ENCODE measurements at regions not wholly inside any gene's neighbourhood (a gene's known extent, or its start where the extent isn't known, plus 50 kb on each side); places are given as distances from the start of the nearest gene placed in this dataset.

DNA sequence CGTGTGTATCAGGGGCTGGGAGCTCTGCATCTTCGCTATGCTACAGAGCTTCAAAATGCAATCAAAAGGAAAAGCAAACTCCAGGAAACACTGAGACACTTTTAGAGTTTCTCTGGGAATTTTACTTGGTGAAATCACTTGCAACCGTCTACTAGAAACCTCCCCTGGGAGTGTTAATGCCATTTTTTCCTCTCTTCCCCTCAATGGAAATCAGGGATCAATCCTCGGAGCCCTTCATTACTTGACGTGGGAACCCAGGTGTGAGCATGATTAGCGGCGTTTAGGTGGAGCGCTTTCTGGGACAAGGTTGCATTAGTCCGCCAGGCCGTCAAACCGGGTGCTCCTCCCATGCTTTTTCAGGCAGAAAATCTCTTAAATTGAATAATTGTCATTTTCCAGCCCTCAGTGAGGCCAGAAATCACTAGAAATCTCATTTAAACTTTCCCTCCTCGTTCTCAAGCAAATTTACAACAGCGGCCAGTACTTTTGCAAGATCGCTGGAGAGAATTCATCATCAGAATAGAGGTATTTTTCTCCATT is 191.3 kb downstream of the IRX1 start:
- Histone ChIP-seq H3K27ac (ENCODE audit: insufficient read depth, low read depth, low read length) (no peak overlapping the region), H3K4me2 (ENCODE audit: insufficient read depth, low read length) (no peak overlapping the region), H3K36me3 (ENCODE audit: control insufficient read depth in 2 of 2, extremely low read depth in 1 of 2, insufficient read depth in 2 of 2, low read length in 2 of 2) (no peaks in the 10 kb centered on the region), H3K79me2 (ENCODE audit: control insufficient read depth, insufficient read depth, low read length) (no peaks in the 10 kb centered on the region), H3K9me3 (replicated peaks; ENCODE audit: control insufficient read depth, insufficient read depth, low read length) (peaks cover 12% of the 10 kb centered on the region), H3K9me1 (replicated peaks; ENCODE audit: control insufficient read depth, extremely low read depth, insufficient read depth, low read length) (no peaks in the 10 kb centered on the region), H3K9ac (replicated peaks; ENCODE audit: extremely low read depth, insufficient read depth, low read length) (no peak overlapping the region), H3K4me1 (ENCODE audit: control insufficient read depth, extremely low read depth, insufficient read depth, low read length) (no peaks in the 10 kb centered on the region), H3K4me3 (replicated peaks in 1 of 3; ENCODE audit: insufficient read depth in 1 of 3, low read depth in 1 of 3, low read length in 3 of 3) (no peak overlapping the region), H4K20me1 (replicated peaks; ENCODE audit: control insufficient read depth, extremely low read depth, insufficient read depth, low read length) (no peaks in the 10 kb centered on the region), H3K27me3 (ENCODE audit: control insufficient read depth in 2 of 2, insufficient read depth in 2 of 2, low read length in 2 of 2) (no peaks in the 10 kb centered on the region), H2AFZ (ENCODE audit: low read depth, low read length) (no peak overlapping the region)
- POLR2A ChIA-PET = no interaction called here
- dilution Hi-C loops (cut with MboI; ENCODE audit: extremely low pct_ligation_motif_present, low sequenced_read_pairs) (no loop called here), intact Hi-C loops (cut with micrococcal nuclease) (no loop called here)
- no peak for FAIRE-seq
- CTCF ChIA-PET = no interaction called here
- DNase-seq (ENCODE audit: low read depth, low spot score) = no peak
- TF ChIP-seq POLR2AphosphoS5 (IDR thresholded peaks at IDR 0.05; ENCODE audit: insufficient read depth, low read depth, low read length) (no peak), GATA2 (IDR thresholded peaks at IDR 0.05; ENCODE audit: insufficient read depth, insufficient read length, low read depth, low read length) (no peak), MYC (IDR thresholded peaks at IDR 0.05; ENCODE audit: low read depth, low read length) (no peak), EZH2 (IDR thresholded peaks at IDR 0.05; ENCODE audit: borderline replicate concordance, low read depth, low read length, severe bottlenecking) (no peak), POLR2A (IDR thresholded peaks at IDR 0.05; ENCODE audit: low read depth, low read length) (no peak), JUN (IDR thresholded peaks at IDR 0.05; ENCODE audit: borderline replicate concordance, insufficient read depth, insufficient read length, low read depth) (no peak)
- TF ChIP-seq, protein P1, sequence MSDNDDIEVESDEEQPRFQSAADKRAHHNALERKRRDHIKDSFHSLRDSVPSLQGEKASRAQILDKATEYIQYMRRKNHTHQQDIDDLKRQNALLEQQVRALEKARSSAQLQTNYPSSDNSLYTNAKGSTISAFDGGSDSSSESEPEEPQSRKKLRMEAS (IDR thresholded peaks at IDR 0.05; ENCODE audit: insufficient read depth, insufficient read length) = no peak
- BruUV-seq (replicated peaks) = no TSS peak

- CTCF ChIA-PET = no interaction called here
- TF ChIP-seq MYC (IDR thresholded peaks at IDR 0.05; ENCODE audit: low read depth, low read length) = no peak
- TF ChIP-seq POLR2A (IDR thresholded peaks at IDR 0.05; ENCODE audit: low read depth, low read length) = no peak
- no peak for TF ChIP-seq CTCF (IDR thresholded peaks at IDR 0.05; ENCODE audit: extremely low read depth in 1 of 2, insufficient read depth in 1 of 2, low read depth in 1 of 2, low read length in 2 of 2)
- no peak for TF ChIP-seq GATA2 (IDR thresholded peaks at IDR 0.05; ENCODE audit: insufficient read depth, insufficient read length, low read depth, low read length)
- TF ChIP-seq EZH2 (IDR thresholded peaks at IDR 0.05; ENCODE audit: borderline replicate concordance, low read depth, low read length, severe bottlenecking) = no peak
- TF ChIP-seq, protein P1 (IDR thresholded peaks at IDR 0.05; ENCODE audit: insufficient read depth, insufficient read length) = no peak
- TF ChIP-seq POLR2AphosphoS5 (IDR thresholded peaks at IDR 0.05; ENCODE audit: insufficient read depth, low read depth, low read length) = no peak
- no peak for TF ChIP-seq FOS (IDR thresholded peaks at IDR 0.05; ENCODE audit: borderline replicate concordance, insufficient read depth, low read length)
- H3K27ac ChIP-seq (ENCODE audit: insufficient read depth, low read depth, low read length) = no peak overlapping the region
- POLR2A ChIA-PET = no interaction called here
- no peaks in the 10 kb centered on the region for H4K20me1 ChIP-seq (replicated peaks; ENCODE audit: control insufficient read depth, extremely low read depth, insufficient read depth, low read length)
- H2AFZ ChIP-seq (ENCODE audit: low read depth, low read length) = no peak overlapping the region
- H3K4me2 ChIP-seq (ENCODE audit: insufficient read depth, low read length) = no peak overlapping the region
- dilution Hi-C loops (cut with MboI; ENCODE audit: extremely low pct_ligation_motif_present, low sequenced_read_pairs) (no loop called here), intact Hi-C loops (cut with micrococcal nuclease) (no loop called here)
- peaks cover 12% of the 10 kb centered on the region for H3K9me3 ChIP-seq (replicated peaks; ENCODE audit: control insufficient read depth, insufficient read depth, low read length)
- BruUV-seq (replicated peaks) = no TSS peak
- H3K4me3 ChIP-seq (replicated peaks in 1 of 3; ENCODE audit: insufficient read depth in 1 of 3, low read depth in 1 of 3, low read length in 3 of 3) = no peak overlapping the region
- no peaks in the 10 kb centered on the region for H3K4me1 ChIP-seq (ENCODE audit: control insufficient read depth, extremely low read depth, insufficient read depth, low read length)
- H3K27me3 ChIP-seq (ENCODE audit: control insufficient read depth in 2 of 2, insufficient read depth in 2 of 2, low read length in 2 of 2) = no peaks in the 10 kb centered on the region
- FAIRE-seq = no peak
- no peaks in the 10 kb centered on the region for H3K36me3 ChIP-seq (ENCODE audit: control insufficient read depth in 2 of 2, extremely low read depth in 1 of 2, insufficient read depth in 2 of 2, low read length in 2 of 2)
- no peak for DNase-seq (ENCODE audit: low read depth, low spot score)
- no peak overlapping the region for H3K9ac ChIP-seq (replicated peaks; ENCODE audit: extremely low read depth, insufficient read depth, low read length)
- H3K9me1 ChIP-seq (replicated peaks; ENCODE audit: control insufficient read depth, extremely low read depth, insufficient read depth, low read length) = no peaks in the 10 kb centered on the region
- no peaks in the 10 kb centered on the region for H3K79me2 ChIP-seq (ENCODE audit: control insufficient read depth, insufficient read depth, low read length)
Observed at GRCh38 chr5:3787604-3788003, 192.0 kb downstream of the IRX1 start.
